GM19455 (cell line): ENCODE measurements at regions not wholly inside any gene's neighbourhood (a gene's known extent, or its start where the extent isn't known, plus 50 kb on each side); places are given as distances from the start of the nearest gene placed in this dataset.
"Not testable (repeated sequence)": the region's sequence is repeated elsewhere in the genome, so short reads cannot be mapped to it uniquely, and the experiment has no call there.

Source experiments
- ATAC-seq: cut with Tn5 transposase; IDR thresholded peaks from one replicate; pipeline ENCODE4 v1.9.1; 2021; ENCODE audit not compliant: unreplicated experiment

DNA sequence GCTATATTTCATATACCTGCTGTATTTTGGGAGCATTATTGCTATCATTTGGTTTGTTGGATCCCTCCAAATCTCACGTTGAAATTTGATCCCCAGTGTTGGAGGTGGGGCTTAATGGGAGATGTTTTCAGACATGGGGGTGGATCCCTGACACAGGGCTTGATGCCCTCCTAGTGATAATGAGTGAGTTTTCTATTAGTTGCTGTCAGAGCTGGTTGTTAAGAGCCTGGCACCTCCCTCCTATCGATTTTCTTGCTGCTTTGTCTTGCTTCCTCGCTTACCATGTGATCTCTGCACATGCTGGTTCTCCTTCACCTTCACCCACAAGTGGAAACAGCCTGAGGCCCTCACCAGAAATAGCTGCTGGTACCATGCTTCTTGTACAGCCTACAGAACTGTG is 259.9 kb upstream of the STARD13 start:
- ATAC-seq, result no peak

DNA sequence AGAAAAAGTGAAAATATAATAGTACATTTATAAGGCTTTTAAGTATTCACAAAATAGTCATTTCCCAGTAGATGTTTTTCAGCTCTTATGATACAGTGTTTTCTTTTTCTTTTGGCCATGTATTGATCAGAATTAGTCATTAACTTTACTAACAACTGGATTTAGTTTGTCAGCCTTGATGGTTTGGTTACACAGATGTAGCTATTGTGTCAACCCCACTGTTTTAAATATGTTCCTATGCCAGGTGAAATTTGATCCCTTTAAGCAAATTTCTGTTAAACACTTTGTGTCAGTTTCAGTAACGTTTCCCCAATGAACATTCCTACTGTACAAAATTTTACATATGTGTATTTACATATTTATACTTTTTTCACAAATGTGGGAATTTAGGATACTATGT is 261.5 kb upstream of the STARD13 start:
- ATAC-seq, result no peak

DNA sequence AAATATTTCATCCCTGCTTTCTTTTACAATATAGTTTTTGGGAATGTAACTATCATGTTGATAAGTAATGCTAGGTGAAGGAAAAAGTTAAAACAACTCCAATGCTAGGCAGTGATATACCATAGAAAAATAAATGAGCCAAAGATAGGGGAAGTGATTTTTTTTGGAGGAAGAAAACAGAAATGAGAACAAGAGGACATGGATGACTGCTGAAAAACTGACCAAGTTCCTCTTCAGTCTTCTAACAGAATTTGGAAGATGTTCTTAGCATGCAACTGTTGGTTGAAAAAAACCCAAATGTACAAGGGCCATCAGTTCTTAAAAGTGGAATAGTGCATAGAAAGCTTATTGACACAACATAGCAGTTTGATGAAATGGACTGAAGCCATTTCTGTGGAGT is 262.5 kb upstream of the STARD13 start:
- ATAC-seq, result no peak

DNA sequence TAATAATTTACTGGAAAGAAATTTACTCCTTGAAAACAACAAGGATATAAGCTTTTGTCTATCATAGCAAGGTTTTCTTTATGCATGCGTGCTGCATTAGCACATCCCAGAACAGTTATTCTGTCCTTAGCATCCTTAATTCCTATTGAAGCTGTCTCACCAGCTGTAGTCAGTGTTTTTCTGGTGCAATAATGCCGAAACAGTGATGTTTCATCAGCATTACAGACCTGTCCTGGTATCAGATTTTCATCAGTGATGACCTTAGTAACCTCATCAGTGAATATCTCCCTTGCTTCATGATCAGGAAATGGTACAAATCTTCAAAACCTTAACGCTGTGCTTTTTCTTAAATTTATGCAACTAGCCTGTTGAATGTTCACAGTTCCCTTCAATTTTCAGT is 264.7 kb upstream of the STARD13 start:
- no peak for ATAC-seq

DNA sequence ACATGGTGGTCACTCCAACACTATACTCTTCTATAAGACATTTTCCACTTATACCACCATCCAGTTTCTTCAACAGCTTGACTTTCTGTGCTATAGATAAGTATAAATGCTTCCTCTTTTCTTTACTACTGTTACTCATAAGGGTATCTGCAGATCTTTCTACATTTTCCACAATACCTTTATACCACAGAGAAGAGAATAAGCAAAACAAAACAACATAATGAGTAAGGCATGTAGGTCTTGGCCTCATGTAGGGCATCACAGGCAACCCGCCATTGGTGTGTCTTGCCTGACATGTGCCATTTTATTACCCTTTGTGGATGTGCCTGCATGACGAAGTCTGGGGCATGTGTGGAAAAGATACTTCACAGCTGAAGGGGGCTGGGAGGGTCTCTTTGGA is 265.3 kb upstream of the STARD13 start:
- no peak for ATAC-seq

DNA sequence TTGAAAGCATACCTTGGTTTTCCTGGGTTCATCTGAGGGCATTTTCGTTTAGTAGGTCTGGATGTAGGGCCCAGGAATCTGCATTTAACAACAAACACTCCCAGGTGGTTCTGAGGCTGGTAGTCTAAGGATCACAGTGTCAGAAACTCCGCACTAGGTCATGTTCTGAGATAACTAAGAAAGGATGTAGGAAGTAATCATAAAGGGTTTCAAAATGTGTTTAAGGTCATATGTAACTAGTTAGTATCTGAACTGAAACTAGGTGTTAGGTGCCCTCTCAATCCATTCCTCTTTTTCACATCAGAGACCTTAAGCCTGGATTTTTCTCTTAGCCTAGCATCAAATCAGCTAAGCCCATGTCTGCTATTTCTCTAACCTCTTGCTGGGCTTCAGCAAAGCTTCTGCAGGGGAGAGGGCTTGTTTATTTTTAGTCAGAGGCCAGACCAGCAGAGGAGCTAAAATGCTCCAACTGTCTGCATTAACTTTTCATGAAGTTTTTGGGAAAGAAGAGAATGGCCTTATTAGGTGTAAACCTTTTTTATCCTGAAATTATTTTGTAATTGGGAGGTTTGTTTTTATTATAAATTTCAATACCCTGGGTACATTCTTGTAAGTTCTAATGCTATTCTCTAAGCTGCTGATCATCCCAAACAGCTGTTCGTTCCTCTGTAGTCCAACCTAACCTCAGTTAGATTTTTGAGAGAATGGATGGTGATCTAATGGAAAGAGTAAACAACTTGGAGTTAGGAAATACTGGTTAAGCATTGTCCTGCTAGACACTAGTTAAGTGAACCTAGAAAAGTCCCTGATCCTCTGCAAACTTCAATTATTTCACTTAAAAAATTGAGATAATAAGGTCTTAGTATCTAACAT is 262.8 kb upstream of the RFC3 start:
- ATAC-seq, result peak; percentile 83

DNA sequence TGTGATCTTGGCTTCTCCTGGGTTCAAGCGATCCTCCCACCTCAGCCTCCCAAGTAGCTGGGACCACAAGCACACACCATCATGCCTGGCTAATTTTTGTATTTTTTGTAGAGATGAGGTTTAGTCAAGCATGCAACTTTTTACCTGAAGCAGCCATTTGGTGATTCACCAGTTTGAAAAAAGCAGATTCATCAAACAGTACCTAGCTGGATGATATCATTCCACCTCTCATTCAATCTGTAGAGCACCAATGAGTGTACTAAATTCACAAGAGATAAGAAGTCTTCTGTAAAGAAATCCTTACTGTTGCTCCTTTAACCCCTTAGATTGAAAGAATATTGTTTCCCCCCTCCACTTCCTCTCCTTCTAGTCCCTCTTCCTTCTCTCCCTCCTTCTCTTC is 261.1 kb upstream of the RFC3 start:
- no peak for ATAC-seq

DNA sequence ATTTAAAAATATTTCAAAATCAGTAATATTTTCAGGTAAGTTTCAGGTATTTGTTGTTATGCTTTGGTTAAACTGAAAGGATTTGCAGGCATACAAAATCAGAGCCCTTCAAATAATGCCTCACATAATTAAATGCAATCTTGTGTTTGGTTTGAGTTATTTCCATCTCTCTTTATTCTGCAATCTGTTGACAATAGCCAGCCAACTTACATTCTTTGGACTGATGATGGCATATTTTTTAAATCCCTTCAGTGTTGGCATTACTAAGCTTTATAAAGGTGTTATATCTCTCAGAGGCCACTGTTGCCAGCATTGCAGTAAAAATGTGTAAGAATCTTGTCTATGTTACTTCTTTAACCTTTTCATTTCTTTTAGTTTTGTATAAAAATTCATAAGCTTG is 257.2 kb upstream of the RFC3 start:
- ATAC-seq, result no peak

DNA sequence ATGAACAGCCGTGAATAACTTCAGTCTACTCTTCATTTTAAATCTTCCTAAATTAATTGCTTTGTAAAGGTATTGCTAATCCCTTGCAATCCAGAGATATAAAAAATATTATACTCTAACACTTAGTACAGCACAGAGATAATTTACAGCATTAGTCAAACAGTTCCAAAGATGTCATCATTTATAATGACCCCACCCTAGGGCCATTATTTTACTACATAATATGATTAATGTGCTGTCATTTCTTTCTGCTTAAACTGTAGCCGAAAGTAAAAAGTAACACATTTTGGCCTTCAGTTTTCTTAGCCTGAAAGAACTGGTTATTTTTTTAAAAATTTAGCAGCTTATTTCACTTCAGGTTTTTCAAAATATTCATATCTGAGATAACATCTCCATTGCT is 256.3 kb upstream of the RFC3 start:
- ATAC-seq, result no peak

DNA sequence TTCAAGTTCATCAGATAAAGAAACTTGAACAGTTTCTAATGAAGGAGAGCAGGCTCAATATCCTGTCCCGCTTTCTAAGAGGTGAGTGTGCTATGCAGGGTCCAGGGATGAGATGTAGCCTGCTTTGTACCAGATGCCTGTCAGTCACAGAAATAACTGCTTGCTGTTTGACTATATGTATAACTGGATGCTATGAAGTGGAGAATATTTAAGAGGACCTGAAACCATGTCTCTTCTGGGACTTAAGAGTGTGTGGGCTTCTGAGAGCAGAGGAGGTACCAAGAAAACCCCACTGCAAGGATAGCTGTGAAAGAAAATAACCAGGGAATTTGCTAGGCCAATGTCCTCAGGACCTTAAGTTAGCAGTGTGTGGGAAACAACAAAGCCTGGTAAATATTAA is 246.3 kb upstream of the RFC3 start:
- ATAC-seq, result peak; percentile 59

DNA sequence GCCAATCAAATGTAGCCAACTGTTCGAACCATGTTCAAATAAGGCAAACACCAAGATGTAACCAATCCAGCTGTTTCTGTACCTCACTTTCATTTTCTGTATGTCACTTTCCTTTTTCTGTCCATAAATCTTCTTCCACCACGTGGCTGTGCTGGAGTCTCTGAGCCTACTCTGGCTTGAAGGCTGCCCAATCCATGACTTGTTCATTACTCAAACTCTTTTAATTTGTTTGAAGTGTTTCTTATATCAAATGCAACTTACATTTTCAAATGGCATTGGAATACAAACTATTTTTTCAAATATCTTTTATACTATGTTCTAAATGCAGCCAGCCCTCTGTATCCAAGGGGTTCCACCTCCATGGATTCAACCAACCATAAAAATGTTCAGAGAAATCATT is 245.6 kb upstream of the RFC3 start:
- not testable (repeated sequence) for ATAC-seq

DNA sequence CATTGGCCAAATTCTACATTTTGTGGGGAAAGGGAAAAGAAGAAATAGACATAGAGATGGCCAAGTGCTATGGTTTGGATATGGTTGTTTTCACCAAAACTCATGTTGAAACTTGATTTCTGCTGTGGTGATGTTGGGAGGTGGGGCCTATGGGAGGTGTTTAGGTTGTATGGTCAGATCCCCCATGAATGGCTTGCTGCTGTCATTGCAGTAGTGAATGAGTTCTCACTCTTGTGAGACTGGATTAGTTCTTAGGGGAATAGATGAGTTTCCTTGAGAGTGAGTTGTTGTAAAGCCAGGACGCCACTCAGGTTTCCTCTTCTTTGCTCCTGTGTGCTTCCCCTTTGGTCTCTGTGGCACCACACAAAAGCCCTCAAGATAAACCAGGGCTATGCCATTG is 242.6 kb upstream of the RFC3 start:
- ATAC-seq, result no peak

DNA sequence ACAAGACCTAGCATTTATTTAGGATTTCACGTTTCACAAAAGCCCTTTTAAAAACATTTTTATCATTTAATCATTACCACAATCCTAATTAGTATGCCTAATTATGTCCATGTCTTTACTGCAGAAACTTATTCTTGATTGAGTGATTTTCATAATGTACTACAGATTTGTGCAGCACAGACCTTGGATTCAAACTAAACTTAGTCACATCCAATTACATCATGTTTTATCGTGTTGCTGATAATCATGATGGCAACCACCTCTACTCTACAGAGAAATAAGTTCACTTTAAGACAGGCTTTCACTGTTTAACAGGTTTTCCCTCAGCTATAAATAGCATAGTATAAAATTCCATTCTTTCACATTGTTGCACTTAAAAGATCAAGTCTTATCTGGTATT is 240.9 kb upstream of the RFC3 start:
- ATAC-seq, result no peak

DNA sequence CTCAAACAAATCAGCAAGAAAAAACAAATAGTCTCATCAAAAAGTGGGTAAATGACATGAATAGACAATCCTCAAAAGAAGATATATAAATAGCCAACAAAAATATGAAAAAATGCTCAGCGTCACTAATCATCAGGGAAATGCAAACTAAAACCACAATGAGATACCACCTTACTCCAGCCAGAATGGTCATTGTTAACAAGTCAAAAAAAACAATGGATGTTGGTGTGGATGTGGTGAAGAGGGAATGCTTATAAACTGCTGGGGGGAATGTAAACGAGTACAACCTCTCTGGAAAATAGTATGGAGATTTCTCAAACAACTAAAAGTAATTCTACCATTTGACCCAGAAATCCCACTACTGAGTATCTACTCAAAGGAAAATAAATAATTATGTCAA is 239.2 kb upstream of the RFC3 start:
- ATAC-seq, result no peak

DNA sequence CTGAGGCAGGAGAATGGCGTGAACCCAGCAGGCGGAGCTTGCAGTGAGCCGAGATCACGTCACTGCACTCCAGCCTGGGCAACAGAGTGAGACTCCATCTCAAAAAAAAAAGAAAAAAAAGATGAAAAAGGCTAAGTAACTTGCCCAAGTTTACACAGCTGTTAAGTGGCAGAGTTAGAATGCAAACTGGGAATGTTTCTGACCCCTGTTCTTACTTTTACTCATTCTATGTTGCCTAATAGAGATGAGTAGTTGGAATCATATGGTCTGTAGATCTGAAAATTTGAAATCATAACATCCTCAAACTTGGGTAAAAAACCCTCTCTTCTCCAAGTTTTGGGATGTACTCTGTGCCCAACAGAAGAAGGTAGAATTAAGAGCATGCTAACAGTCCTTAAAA is 235.8 kb upstream of the RFC3 start:
- no peak for ATAC-seq

DNA sequence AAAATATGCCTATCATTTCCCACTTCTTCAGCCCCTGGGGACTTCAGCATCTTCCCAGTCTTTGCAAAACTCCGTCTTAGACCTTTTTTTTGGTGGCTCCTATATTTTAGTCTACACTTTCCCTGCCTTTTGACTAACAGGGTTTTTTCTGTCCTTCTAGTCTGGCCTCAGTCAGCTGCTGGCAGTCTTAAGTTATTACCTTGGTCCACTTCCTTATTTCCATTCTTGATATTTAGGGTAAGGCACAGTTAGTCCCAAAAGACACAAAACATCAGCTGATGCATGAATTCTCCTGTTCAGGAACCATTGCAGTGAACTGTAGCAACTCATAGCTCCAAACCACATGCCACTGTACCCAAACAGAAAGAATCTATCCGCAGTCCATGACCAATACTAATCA is 234.6 kb upstream of the RFC3 start:
- no peak for ATAC-seq

DNA sequence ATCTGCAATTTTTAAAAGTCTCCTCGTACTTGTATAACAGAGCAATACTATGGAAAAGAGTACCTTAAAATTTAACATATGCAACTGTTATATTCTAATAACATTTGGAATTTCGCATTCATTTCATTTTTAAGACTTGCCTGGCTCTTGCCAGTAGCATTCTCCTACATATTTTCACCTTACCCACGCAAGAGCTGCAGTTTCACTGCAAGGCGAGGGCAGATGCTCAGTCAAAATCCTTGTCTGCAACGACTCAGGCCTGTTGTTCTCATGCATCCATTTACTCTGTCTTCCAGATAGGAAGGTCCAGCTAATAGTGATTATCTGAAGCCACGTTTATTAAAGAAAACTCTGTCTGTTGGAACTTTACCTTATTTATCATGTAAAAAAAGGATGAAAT is 227.0 kb upstream of the RFC3 start:
- ATAC-seq, result no peak

DNA sequence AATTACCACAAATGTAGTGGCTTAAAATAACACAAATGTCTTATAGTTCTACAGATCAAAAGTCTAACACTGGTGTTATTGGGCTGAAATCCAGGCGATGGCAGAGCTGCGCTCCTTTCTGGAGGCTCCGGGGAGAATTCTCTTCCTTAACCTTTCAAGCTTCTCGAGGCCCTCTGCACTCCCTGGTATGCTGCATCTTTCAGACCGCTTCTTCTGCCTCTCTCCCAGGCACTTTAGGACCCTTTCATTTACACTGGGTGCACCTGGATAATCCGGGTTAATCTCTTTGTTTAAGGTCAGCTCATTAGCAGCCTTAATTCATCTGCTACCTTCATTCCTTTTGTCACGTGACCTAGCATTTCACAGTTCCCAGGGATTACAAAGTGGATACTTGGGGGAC is 211.3 kb upstream of the RFC3 start:
- no peak for ATAC-seq

DNA sequence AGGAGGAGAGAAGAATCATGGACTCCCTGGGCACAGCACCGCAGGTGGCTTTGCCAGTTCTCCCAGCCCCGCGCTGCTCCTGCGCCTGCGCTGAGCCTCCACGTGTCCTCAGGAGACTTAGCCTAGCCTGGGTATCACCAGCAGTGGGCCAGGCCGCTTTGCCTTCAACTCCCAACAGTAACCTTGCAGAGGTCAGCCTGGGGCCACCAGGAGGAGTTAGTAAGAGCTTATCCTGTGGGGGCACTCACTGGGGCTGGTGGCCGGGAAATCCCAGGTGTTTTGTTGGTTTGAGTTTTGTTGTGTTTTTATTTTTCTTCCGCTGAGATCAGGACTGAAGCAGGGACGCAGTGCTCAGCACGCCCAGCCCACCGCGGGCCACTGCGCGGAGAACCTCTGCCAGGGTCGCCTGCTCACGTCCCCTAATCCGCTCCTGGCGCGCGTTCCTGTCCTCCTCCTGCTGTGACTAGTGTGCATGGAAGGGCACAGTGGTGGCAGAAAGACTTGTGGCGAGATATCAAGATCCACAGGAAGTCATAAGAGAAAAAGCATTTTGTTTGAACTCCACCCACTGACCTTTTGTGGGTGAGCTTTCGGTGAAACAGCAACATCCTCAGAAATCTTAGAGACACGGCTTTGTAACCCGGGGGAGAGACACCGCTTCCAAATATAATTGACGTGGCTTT is 207.4 kb upstream of the RFC3 start:
- no peak for ATAC-seq

DNA sequence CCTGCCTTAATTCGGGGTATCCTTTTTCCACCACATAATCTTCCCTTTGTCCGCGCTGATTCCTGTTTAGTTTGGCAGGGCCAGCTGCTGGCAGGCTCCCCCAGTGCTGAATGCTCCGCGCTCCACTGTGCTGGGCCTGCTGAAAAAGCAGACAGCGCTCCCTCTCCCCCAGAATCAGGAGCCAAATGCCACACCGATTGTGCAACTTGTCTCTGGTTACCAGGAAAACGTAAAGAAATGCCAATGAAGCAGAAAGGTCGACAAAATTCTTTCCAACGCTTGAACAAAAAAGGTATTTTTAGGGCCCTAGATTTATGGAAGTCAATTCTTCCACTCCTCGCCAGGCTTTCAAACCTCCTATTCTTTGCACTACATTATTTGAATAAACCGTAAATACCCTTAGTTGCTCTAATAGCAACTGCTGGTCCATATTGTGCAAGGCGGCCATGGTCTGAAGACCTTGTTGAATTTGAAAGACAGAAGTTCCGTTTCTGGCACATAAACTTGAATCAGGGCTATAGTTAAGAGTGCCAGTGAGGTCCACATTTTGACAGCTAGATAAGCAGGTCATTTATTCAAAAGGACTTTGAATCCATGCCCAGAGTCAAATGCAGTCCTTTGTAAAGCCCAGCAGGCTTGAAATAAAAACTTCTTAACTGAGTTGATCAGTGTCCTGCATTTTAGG is 206.7 kb upstream of the RFC3 start:
- no peak for ATAC-seq

DNA sequence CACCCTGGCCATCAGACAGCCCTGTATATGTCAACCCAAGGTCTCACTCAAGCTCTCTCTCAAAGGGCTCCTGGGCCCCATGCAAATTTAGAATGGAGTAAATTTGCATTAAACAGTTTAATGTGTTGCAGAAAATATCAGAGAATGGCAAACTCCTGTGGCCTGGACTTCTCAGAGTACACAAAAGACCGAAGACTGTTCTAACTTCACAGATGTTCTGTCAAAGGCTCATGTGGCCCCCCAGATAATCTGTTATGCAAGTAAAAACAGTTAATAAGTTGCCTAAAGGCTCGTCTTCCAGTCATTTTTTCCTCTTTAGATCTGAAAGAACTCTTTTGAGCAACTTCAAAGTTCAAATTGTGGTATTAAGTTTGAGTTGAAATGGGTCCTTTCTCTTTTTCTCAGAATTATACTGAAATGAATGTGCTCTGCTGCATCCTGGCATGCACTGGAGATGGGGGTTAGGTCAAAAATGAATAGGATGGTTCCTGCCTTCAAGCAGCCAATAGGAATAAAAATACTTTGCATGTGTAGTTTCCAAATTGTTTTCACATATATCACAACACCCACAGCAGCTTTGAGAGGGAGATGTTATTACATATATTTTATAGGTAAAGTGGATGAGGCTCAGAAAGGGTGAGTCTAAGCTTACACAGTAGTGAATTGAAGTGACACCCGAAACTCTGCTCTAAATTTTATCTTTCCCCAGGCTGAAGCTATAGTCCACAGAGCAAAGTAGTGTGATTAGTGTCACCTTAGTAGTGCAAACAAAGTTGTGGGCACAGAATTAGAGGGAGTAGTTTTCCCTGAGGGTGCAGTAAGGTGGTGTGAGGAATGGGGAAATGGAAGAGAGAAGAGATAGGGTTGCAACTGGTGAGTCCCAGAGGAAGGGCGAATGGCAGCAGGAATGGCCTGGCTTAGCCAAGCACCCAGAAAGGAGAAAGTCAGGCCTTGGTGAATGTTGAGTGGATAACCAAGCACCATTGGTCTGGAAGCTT is 205.0 kb upstream of the RFC3 start:
- peak; percentile 77 for ATAC-seq
